H9 (cell line): ENCODE measurements at regions not wholly inside any gene's neighbourhood (a gene's known extent, or its start where the extent isn't known, plus 50 kb on each side); places are given as distances from the start of the nearest gene placed in this dataset.

ENCODE experiments used
- DNase-seq: peaks from one replicate; pipeline ENCODE4 v3.0.0-alpha.2; 2017
- H2AFZ ChIP-seq: one replicate; pipeline ENCODE4 v1.6.1; 2013; ENCODE audit warnings: mild to moderate bottlenecking, low read length, control low read depth, moderate library complexity
- H2AK5ac ChIP-seq: 2 replicates; pipeline ENCODE4 v1.6.1; 2013; ENCODE audit warnings: low read length, control low read depth, mixed read lengths; ENCODE audit not compliant: insufficient read length
- H2BK120ac ChIP-seq: one replicate; pipeline ENCODE4 v1.6.1; 2013; ENCODE audit warnings: low read depth, mild to moderate bottlenecking, low read length, control low read depth, inconsistent platforms; ENCODE audit not compliant: poor library complexity, severe bottlenecking
- H2BK12ac ChIP-seq: 2 replicates; pipeline ENCODE4 v1.6.1; 2013; ENCODE audit warnings: low read length, control low read depth, mixed read lengths, low read depth; ENCODE audit not compliant: insufficient read length
- H2BK15ac ChIP-seq: 2 replicates; pipeline ENCODE4 v1.6.1; 2013; ENCODE audit warnings: low read depth, low read length, control low read depth
- H2BK20ac ChIP-seq: one replicate; pipeline ENCODE4 v1.6.1; 2013; ENCODE audit warnings: low read depth, mild to moderate bottlenecking, low read length, control low read depth, inconsistent platforms; ENCODE audit not compliant: poor library complexity, severe bottlenecking
- H2BK5ac ChIP-seq: 2 replicates; pipeline ENCODE4 v1.6.1; 2013; ENCODE audit warnings: low read length, control low read depth, mixed read lengths; ENCODE audit not compliant: insufficient read length
- H3K14ac ChIP-seq: 2 replicates; pipeline ENCODE4 v1.6.1; 2013; ENCODE audit warnings: low read length, control low read depth; ENCODE audit not compliant: insufficient read depth
- H3K18ac ChIP-seq: 2 replicates; pipeline ENCODE4 v1.6.1; 2013; ENCODE audit warnings: low read depth, mild to moderate bottlenecking, mixed read lengths, low read length, control low read depth; ENCODE audit not compliant: insufficient read length
- H3K23ac ChIP-seq: 2 replicates; pipeline ENCODE4 v1.6.1; 2013; ENCODE audit warnings: low read length, control low read depth, mixed read lengths, low read depth; ENCODE audit not compliant: insufficient read length
- H3K23me2 ChIP-seq: 2 replicates; pipeline ENCODE4 v1.6.1; 2013; ENCODE audit warnings: low read depth, mild to moderate bottlenecking, mixed read lengths, low read length, control low read depth; ENCODE audit not compliant: insufficient read length, poor library complexity, severe bottlenecking
- H3K27ac ChIP-seq: 2 replicates; pipeline ENCODE4 v1.5.1; 2013; ENCODE audit warnings: low read length, control low read depth, mixed read lengths, low read depth; ENCODE audit not compliant: insufficient read length
- H3K27me3 ChIP-seq: 2 replicates; pipeline ENCODE4 v1.6.1; 2013; ENCODE audit warnings: low read length, control low read depth, inconsistent platforms; ENCODE audit not compliant: insufficient read depth
- H3K4ac ChIP-seq: 2 replicates; pipeline ENCODE4 v1.6.1; 2013; ENCODE audit warnings: low read depth, mild to moderate bottlenecking, control low read depth, inconsistent platforms, low read length, moderate library complexity
- H3K4me1 ChIP-seq: 2 replicates; pipeline ENCODE4 v1.6.1; 2013; ENCODE audit warnings: low read length, control low read depth, inconsistent platforms; ENCODE audit not compliant: insufficient read depth
- H3K4me2 ChIP-seq: 2 replicates; pipeline ENCODE4 v1.6.1; 2013; ENCODE audit warnings: low read length, control low read depth, mixed read lengths; ENCODE audit not compliant: insufficient read length, insufficient read depth
- H3K56ac ChIP-seq: 2 replicates; pipeline ENCODE4 v1.6.1; 2013; ENCODE audit warnings: low read depth, mild to moderate bottlenecking, mixed read lengths, low read length, control low read depth; ENCODE audit not compliant: insufficient read length
- H3K79me1 ChIP-seq: 2 replicates; pipeline ENCODE4 v1.6.1; 2013; ENCODE audit warnings: low read depth, mild to moderate bottlenecking, moderate library complexity, low read length, control low read depth, inconsistent platforms; ENCODE audit not compliant: insufficient read depth, poor library complexity, severe bottlenecking
- H3K79me2 ChIP-seq: 2 replicates; pipeline ENCODE4 v1.6.1; 2013; ENCODE audit warnings: low read length, control low read depth, inconsistent platforms; ENCODE audit not compliant: insufficient read depth
- H3K9ac ChIP-seq: 2 replicates; pipeline ENCODE4 v1.6.1; 2013; ENCODE audit warnings: low read length, control low read depth, mixed read lengths; ENCODE audit not compliant: insufficient read length; ENCODE audit errors: extremely low read depth
- H3K9me3 ChIP-seq: one replicate; pipeline ENCODE4 v1.6.1; 2013; ENCODE audit warnings: low read depth, low read length, inconsistent platforms; ENCODE audit not compliant: control insufficient read depth
- H3T11ph ChIP-seq: one replicate; pipeline ENCODE4 v1.6.1; 2013; ENCODE audit warnings: mild to moderate bottlenecking, low read length, control low read depth, inconsistent platforms
- H4K20me1 ChIP-seq: one replicate; pipeline ENCODE4 v1.6.1; 2013; ENCODE audit not compliant: control insufficient read depth, insufficient read length, insufficient read depth
- H4K5ac ChIP-seq: 2 replicates; pipeline ENCODE4 v1.6.1; 2013; ENCODE audit warnings: low read depth, mild to moderate bottlenecking, mixed read lengths, low read length, control low read depth; ENCODE audit not compliant: insufficient read length
- H4K8ac ChIP-seq: replicated peaks from 2 replicates; pipeline ENCODE4 v1.6.1; 2013; ENCODE audit warnings: low read length, control low read depth, mixed read lengths, low read depth; ENCODE audit not compliant: insufficient read length
- H4K91ac ChIP-seq: 2 replicates; pipeline ENCODE4 v1.6.1; 2013; ENCODE audit warnings: low read depth, mild to moderate bottlenecking, moderate library complexity, mixed read lengths, low read length, control low read depth; ENCODE audit not compliant: insufficient read length
- H3K27ac Mint-ChIP-seq, 3 experiments: 2 replicates in 2 of 3; 3 replicates in 1 of 3; pipeline ENCODE4 v1.8.0; 2020 to 2021; ENCODE audit warnings: mixed read lengths in 3 of 3, mild to moderate bottlenecking in 1 of 3, moderate library complexity in 1 of 3
- H3K27me3 Mint-ChIP-seq: 2 replicates; pipeline ENCODE4 v1.8.0; 2021; ENCODE audit warnings: low read depth, mild to moderate bottlenecking, moderate library complexity, mixed read lengths
- H3K36me3 Mint-ChIP-seq, 3 experiments: 2 replicates in 2 of 3; 3 replicates in 1 of 3; pipeline ENCODE4 v1.8.0; 2020 to 2021; ENCODE audit warnings: low read depth in 3 of 3, mixed read lengths in 3 of 3; ENCODE audit not compliant: insufficient read depth in 1 of 3
- H3K4me1 Mint-ChIP-seq, 2 experiments: 2 replicates each; pipeline ENCODE4 v1.8.0; 2020; ENCODE audit warnings: mixed read lengths in 2 of 2
- H3K4me3 Mint-ChIP-seq, 2 experiments: 2 replicates in 1 of 2; 3 replicates in 1 of 2; pipeline ENCODE4 v1.8.0; 2020 to 2021; ENCODE audit warnings: mild to moderate bottlenecking in 2 of 2, mixed read lengths in 2 of 2, moderate library complexity in 1 of 2
- H3K9me3 Mint-ChIP-seq, 2 experiments: 2 replicates in 1 of 2; 3 replicates in 1 of 2; pipeline ENCODE4 v1.8.0; 2020; ENCODE audit warnings: mild to moderate bottlenecking in 2 of 2, mixed read lengths in 2 of 2, moderate library complexity in 1 of 2
- WGBS: extraction: QIAGEN DNeasy Blood & Tissue Kit; methylation state at CpG from one replicate; pipeline ENCODE4 v1.1.7; 2013; ENCODE audit warnings: missing lambda C conversion rate, low lambda C conversion rate, mixed read lengths; ENCODE audit not compliant: insufficient read length; ENCODE audit errors: extremely low coverage; 5-methylcytosine and 5-hydroxymethylcytosine counted together
- TF ChIP-seq, protein P1 (sequence below): fragments of 200-600 bp; sonication (generic); conservative IDR thresholded peaks from 3 replicates; pipeline ENCODE4 v1.8.0; 2021; ENCODE audit warnings: antibody characterized with exemption, mild to moderate bottlenecking

DNA sequence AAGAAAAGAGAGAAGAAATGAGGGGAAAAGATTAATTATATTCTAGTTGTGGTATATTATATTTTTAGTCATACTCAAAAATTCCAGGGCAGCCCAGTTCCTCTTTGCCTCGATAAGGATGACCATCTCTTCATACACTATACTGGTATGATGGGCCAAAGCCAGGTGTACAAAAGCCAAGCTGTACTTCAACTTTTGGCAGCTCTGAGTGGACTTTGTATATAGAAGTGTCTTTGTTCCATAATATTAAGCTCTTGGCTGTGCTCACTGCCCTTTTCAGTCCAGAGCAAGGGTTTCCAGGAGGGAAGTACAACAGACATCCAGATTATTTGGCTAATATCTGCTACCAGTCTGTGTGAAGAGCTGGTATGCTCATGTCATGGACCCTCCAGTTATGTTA is 934.3 kb upstream of the CDH10 start:
- no peak overlapping the region for H4K5ac ChIP-seq
- Mint-ChIP-seq H3K36me3 (no peaks in the 10 kb centered on the region), H3K4me1 (peaks cover 0 to 4% of the 10 kb centered on the region in 2 experiments; a peak in 1 of 4 replicates), H3K27me3 (no peaks in the 10 kb centered on the region), H3K27ac (no peak overlapping the region), H3K4me3 (no peak overlapping the region), H3K9me3 (peaks cover 0 to 2% of the 10 kb centered on the region in 2 experiments; a peak in 1 of 5 replicates)
- no peak overlapping the region for H3K4me2 ChIP-seq
- no peaks in the 10 kb centered on the region for H3K4me1 ChIP-seq
- H3K9me3 ChIP-seq: no peaks in the 10 kb centered on the region
- no peak overlapping the region for H2BK12ac ChIP-seq
- H4K91ac ChIP-seq: no peak overlapping the region
- H2AK5ac ChIP-seq: no peak overlapping the region
- no peaks in the 10 kb centered on the region for H3K79me1 ChIP-seq
- H3K4ac ChIP-seq: no peak overlapping the region
- no peaks in the 10 kb centered on the region for H3K23me2 ChIP-seq
- H3K23ac ChIP-seq: no peak overlapping the region
- H2BK20ac ChIP-seq: no peak overlapping the region
- no peaks in the 10 kb centered on the region for H3K79me2 ChIP-seq
- TF ChIP-seq, protein P1, sequence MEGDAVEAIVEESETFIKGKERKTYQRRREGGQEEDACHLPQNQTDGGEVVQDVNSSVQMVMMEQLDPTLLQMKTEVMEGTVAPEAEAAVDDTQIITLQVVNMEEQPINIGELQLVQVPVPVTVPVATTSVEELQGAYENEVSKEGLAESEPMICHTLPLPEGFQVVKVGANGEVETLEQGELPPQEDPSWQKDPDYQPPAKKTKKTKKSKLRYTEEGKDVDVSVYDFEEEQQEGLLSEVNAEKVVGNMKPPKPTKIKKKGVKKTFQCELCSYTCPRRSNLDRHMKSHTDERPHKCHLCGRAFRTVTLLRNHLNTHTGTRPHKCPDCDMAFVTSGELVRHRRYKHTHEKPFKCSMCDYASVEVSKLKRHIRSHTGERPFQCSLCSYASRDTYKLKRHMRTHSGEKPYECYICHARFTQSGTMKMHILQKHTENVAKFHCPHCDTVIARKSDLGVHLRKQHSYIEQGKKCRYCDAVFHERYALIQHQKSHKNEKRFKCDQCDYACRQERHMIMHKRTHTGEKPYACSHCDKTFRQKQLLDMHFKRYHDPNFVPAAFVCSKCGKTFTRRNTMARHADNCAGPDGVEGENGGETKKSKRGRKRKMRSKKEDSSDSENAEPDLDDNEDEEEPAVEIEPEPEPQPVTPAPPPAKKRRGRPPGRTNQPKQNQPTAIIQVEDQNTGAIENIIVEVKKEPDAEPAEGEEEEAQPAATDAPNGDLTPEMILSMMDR: no peak
- no peak overlapping the region for H3K18ac ChIP-seq
- DNase-seq: no peak
- H3K9ac ChIP-seq: no peak overlapping the region
- no peak overlapping the region for H2BK5ac ChIP-seq
- no peak overlapping the region for H3T11ph ChIP-seq
- H4K8ac ChIP-seq: no peak overlapping the region
- H3K14ac ChIP-seq: no peak overlapping the region
- no CpG with 5 or more reads among the region's 1 CpG for WGBS
- H2AFZ ChIP-seq: no peak overlapping the region
- no peak overlapping the region for H3K56ac ChIP-seq
- no peak overlapping the region for H3K27ac ChIP-seq
- H4K20me1 ChIP-seq: no peaks in the 10 kb centered on the region
- no peaks in the 10 kb centered on the region for H3K27me3 ChIP-seq
- no peak overlapping the region for H2BK120ac ChIP-seq
- no peak overlapping the region for H2BK15ac ChIP-seq
